HG02938 (cell line): ENCODE measurements at regions not wholly inside any gene's neighbourhood (a gene's known extent, or its start where the extent isn't known, plus 50 kb on each side); places are given as distances from the start of the nearest gene placed in this dataset.
"Not testable (repeated sequence)": the region's sequence is repeated elsewhere in the genome, so short reads cannot be mapped to it uniquely, and the experiment has no call there.

ENCODE experiments used
- ATAC-seq: cut with Tn5 transposase; IDR thresholded peaks from one replicate; pipeline ENCODE4 v1.9.1; 2021; ENCODE audit warnings: mild to moderate bottlenecking, moderate library complexity; ENCODE audit not compliant: unreplicated experiment

DNA sequence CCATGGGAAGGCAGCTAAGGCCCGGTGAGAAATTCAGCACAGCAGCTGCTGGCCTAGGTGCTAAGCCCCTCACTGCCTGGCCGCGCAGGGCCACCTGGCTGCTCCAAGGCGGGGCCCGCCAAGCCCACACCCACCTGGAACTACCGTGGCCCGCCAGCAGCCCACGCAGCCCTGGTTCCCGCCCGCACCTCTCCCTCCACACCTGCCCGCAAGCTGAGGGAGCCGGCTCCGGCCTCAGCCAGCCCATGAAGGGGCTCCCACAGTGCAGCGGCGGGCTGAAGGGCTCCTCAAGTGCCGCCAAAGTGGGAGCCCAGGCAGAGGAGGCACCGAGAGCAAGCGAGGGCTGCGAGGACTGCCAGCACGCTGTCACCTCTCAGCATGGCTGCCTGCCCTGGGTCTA lies 146.9 kb upstream of the APOOL start:
- ATAC-seq: not testable (repeated sequence)

DNA sequence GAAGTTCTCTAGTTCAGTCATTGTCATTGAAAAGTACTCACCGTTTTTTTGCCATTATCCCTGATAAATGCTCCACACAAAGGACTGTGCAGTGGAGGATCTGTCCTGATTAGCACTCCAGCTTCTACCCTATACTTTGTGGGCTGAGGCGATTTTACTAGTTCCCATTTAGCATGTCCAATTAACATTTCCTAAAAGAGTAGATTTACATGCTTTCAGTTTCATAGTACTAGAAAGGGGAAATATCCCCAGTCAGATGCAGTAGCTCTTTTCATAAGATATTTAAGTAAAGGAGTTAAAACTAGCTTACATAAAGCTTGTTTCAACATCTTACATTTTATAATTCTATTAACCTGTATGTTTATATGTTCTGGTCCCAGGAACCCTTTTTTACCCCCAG lies 144.9 kb upstream of the APOOL start:
- not testable (repeated sequence) for ATAC-seq

DNA sequence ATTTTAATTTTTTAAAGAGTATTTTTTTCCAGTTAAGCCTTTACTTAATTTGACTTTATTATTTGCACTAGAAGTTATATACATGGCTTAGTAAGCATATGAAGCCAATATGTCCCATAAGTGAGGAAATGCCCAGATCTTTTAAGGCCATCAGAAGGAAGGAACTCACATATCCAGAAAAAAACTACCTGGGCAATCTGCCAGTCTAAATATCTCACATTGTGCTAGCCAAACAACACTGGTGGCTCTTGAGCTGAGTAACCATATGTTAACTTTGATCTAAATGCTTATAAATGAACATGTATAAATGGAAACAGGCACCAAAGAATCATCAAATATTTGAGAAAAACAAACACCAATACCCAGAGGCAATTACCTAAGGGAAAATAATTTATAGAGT lies 138.6 kb upstream of the APOOL start:
- no peak for ATAC-seq

DNA sequence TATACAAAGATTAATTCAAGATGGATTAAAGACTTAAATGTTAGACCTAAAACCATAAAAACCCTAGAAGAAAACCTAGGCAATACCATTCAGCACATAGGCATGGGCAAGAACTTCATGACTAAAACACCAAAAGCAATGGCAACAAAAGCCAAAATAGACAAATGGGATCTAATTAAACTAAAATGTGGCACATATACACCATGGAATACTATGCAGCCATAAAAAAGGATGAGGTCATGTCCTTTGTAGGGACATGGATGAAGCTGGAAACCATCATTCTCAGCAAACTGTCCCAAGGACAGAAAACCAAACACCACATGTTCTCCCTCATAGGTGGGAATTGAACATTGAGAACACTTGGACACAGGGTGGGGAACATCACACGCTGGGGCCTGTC lies 133.4 kb upstream of the APOOL start:
- ATAC-seq: not testable (repeated sequence)

DNA sequence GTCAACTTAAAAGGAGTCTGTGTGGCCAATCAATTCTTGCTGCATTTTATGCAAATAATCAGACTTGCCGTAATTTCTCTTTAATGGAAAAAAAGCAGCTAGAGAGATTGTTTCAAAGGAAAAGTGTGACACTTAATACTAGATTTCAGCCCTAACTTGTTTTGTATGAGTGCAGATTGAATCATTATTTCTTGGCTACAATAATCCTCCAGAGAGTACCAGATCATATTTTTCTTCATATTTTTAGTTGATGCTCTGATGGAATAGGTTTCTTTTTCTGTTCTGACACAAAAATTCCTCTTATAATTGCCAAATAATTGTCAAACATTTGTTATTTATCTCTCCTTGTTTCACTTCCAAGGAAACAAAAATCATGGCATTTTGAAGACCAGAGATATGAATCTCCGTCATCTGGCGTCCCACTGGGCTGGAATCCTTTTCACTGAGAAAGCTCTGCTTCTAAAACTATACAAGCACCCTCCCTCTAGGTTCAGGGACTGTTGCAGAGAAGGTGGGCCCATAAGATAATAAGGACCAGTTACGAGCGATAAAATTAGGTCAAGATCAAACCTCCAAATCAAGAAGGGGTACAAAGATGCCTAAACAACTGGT lies 131.4 kb upstream of the APOOL start:
- not testable (repeated sequence) for ATAC-seq

DNA sequence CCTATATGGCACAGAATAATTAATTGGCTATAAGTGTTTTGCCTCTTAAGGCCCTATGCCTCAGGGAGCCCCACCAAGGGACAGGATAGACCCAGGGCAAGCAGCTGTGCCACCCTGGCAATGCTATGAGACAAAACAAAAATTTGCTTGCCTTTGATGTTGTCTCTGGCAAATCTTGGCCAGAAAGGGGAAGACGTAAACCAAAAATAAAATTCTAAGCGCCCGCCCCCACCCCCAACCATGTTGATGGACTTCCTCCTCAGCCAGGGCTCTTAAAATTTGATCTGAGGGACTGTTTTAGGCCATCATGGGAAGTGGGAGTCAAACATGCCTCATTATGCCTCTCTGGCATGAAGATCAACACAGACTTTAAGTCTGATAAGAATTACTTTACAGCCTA lies 130.5 kb upstream of the APOOL start:
- ATAC-seq: no peak

DNA sequence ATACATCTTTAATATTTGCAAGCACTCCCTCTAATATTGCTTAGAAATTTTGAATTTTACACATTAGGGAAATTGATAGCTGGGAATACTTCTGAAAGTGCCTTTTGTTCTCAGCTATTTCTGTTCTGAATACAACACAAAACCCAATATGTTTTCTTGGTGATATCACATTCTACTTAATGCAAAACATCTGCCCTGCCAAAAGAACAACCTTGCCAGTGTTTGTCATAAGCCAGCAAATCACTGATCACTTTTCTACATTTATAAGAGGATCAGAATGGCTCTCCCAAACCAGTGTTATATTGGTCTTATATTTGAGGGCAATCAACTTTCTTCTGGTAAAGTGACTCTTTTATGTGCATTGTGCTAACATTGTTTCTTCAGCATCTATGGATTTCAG lies 126.8 kb upstream of the APOOL start:
- ATAC-seq: no peak

DNA sequence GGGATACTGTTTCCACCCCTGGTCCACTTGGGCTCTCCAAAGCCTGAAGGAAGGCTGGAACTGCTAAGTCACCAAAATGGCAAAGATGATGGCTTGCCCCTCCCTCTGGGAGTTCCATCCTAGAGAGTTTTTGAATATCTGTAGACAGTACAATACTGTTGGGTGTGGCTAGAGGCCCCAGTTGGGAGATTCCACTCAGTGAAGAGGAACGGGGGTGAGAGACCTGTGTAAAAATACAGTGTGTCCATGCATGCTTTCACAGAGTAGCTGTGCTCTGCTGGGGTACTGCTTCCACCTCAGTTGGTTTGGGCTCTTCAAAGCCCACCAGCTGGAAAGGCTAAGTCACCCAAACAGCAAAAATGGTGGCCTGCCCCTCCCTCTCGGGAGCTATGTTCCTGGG lies 109.8 kb upstream of the APOOL start:
- no peak for ATAC-seq

DNA sequence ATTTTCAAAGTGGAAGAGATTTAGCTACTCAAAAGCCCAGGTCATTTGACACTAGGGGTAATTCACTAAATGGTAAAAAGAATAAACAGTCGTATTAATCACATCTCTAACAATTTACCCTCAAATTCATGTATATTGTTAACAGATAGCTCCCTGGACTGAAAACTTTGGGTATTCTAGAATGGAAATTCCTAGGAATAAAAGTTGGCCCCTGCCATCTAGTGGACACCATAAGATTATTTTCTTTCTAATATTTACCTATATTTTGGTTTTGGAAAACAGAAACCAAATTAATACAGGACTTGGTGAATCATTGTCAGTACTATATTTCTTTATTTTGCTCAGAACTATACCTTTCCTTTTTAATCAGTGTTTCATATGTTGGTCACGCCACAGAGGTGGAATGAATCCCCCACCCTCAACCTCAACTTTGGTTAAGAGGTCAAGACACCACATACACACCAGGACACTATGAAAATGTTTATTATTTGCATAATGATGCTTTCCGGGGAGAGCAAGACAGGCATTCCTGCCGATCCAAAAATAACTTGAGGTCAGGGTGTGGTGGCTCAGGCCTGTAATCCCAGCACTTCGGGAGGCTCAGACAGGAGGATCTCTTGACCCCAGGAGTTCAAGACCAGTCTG lies 96.2 kb upstream of the APOOL start:
- ATAC-seq: no peak

DNA sequence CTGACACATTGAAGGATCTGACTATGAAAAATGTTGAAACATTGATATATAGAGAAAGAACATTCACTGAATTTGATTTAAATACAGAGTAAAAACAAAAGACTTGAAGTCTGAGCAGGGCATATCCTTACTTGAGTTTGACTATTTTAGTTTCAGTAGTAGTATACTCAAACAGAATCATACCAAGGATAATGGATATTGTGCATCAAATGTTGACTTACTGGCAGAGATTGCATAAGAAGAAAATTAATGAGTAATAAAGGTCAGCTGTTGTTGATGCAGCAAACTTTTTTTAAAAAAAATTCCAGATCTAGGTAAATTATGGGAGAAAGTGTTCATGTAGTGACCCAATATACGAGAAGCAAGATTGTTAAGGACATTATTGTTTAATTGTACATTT lies 94.5 kb upstream of the APOOL start:
- no peak for ATAC-seq

DNA sequence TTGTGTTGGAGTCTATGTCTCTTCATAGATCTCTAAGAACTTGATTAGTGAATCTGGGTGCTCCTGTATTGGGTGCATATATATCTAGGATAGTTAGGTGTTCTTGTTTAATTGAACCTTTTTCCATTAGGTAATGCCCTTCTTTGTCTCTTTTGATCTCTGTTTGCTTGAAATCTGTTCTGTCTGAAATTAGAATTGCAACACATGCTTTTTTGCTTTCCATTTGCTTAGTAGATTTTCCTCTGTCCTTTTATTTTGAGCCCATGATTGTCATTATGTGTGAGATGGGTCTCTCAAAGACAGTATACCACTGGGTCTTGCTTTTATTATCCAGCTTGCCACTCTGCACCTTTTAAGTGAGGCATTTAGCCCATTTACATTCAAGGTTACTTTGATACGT lies 79.1 kb upstream of the APOOL start:
- no peak for ATAC-seq

DNA sequence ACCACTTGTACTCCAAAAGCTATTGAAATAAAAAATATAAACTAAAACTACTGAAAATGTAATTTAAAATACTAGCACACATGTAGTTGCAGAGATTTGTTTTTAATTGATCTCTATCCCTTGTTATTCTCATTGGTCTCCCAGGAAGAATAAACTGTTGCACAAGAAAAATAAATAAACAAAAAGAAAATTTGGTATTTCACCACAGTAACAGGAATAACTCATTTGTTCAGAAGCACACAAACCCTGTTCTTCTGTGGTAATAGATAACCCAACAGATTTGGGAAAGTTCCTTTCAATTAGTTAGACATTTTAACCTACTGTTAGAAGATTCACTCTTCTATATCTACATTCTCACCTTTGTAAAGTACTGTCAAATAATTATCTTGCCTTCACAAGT lies 70.9 kb upstream of the APOOL start:
- no peak for ATAC-seq

DNA sequence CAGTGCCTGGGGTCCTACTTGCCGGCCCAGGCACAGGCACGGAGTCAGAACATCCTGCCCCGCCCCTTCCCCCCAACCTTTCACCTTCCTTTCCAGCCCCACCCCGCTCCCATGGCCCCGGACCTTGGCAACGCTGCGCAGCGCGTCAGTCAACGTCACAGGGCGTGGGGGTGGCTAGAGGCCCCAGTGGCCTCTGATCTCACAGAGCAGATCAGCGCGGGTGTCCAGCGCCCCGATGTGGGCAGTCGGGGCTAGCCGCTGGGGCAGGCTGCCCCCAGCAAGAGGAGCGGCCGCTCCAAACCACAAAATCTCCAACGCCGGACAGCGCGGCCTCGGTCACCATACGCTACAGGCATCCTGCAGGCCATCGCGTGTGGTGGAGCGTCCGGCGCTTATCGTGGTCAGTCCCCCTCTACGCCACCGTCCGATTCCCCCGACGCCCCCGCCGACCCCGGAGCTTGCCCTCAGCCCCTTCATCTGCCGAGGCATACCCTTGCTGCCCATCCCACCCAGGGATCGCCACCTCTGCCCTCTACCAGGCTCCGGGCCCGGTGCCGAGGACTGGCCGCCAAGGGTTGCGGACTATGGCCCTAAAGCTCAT lies 69.6 kb upstream of the APOOL start:
- ATAC-seq: no peak
